Rectal smooth muscle tissue (tissue), 1 donor: ENCODE measurements at regions not wholly inside any gene's neighbourhood (a gene's known extent, or its start where the extent isn't known, plus 50 kb on each side); places are given as distances from the start of the nearest gene placed in this dataset.
"Not testable (repeated sequence)": the region's sequence is repeated elsewhere in the genome, so short reads cannot be mapped to it uniquely, and the experiment has no call there.

Experiments
- H3K27ac ChIP-seq: one replicate; pipeline ENCODE4 v1.7.0; 2013; ENCODE audit warnings: low read depth, low read length, inconsistent platforms
- H3K27me3 ChIP-seq: one replicate; pipeline ENCODE4 v1.7.0; 2013; ENCODE audit warnings: low read length; ENCODE audit not compliant: control insufficient read depth, insufficient read depth
- H3K36me3 ChIP-seq: one replicate; pipeline ENCODE4 v1.7.0; 2013; ENCODE audit warnings: low read length; ENCODE audit not compliant: control insufficient read depth, insufficient read depth
- H3K4me1 ChIP-seq: one replicate; pipeline ENCODE4 v1.7.0; 2013; ENCODE audit warnings: low read length; ENCODE audit not compliant: control insufficient read depth, insufficient read depth
- H3K4me3 ChIP-seq: one replicate; pipeline ENCODE4 v1.7.0; 2013; ENCODE audit warnings: low read length
- H3K9ac ChIP-seq: one replicate; pipeline ENCODE4 v1.7.0; 2013; ENCODE audit warnings: low read length

- peaks cover 4% of the 10 kb centered on the region for H3K27me3 ChIP-seq
- no peak overlapping the region for H3K9ac ChIP-seq
- H3K4me1 ChIP-seq, result no peaks in the 10 kb centered on the region
Measured at GRCh38 chr2:221973902-221974301, 324.9 kb downstream of the PAX3 start.

GRCh38 chr2:221973502-221973901 lies 325.3 kb downstream of the PAX3 start:
- H3K27ac ChIP-seq, result no peak overlapping the region
- peaks cover 4% of the 10 kb centered on the region for H3K27me3 ChIP-seq
- no peaks in the 10 kb centered on the region for H3K36me3 ChIP-seq
- no peaks in the 10 kb centered on the region for H3K4me1 ChIP-seq
- no peak overlapping the region for H3K9ac ChIP-seq
- H3K4me3 ChIP-seq, result no peak overlapping the region

More at GRCh38 chr2:221973902-221974301, 324.9 kb downstream of the PAX3 start:
- Histone ChIP-seq H3K27ac (no peak overlapping the region), H3K4me3 (no peak overlapping the region), H3K36me3 (no peaks in the 10 kb centered on the region)

- H3K27ac ChIP-seq, result no peak overlapping the region
- H3K9ac ChIP-seq, result no peak overlapping the region
- no peaks in the 10 kb centered on the region for H3K4me1 ChIP-seq
- H3K4me3 ChIP-seq, result no peak overlapping the region
- no peaks in the 10 kb centered on the region for H3K36me3 ChIP-seq
- peaks cover 4% of the 10 kb centered on the region for H3K27me3 ChIP-seq
Measured at GRCh38 chr2:221972813-221973478, 325.9 kb downstream of the PAX3 start.

GRCh38 chr2:221970389-221970788 lies 328.4 kb downstream of the PAX3 start:
- Histone ChIP-seq H3K4me3 (no peak overlapping the region), H3K9ac (no peak overlapping the region)

GRCh38 chr2:221969830-221970144 lies 329.0 kb downstream of the PAX3 start:
- no peaks in the 10 kb centered on the region for H3K36me3 ChIP-seq
- H3K4me1 ChIP-seq, result no peaks in the 10 kb centered on the region
- no peak overlapping the region for H3K27ac ChIP-seq
- no peak overlapping the region for H3K9ac ChIP-seq
- H3K4me3 ChIP-seq, result no peak overlapping the region
- peaks cover 2% of the 10 kb centered on the region for H3K27me3 ChIP-seq

More at GRCh38 chr2:221970389-221970788, 328.4 kb downstream of the PAX3 start:
- Histone ChIP-seq H3K27ac (no peak overlapping the region), H3K36me3 (no peaks in the 10 kb centered on the region), H3K4me1 (no peaks in the 10 kb centered on the region), H3K27me3 (peaks cover 4% of the 10 kb centered on the region)

GRCh38 chr2:221969087-221969829 lies 329.5 kb downstream of the PAX3 start:
- H3K27me3 ChIP-seq, result peaks cover 2% of the 10 kb centered on the region
- H3K36me3 ChIP-seq, result no peaks in the 10 kb centered on the region
- no peaks in the 10 kb centered on the region for H3K4me1 ChIP-seq
- no peak overlapping the region for H3K27ac ChIP-seq
- H3K4me3 ChIP-seq, result no peak overlapping the region
- no peak overlapping the region for H3K9ac ChIP-seq

GRCh38 chr2:221962186-221962585 lies 336.6 kb downstream of the PAX3 start:
- H3K27me3 ChIP-seq, result no peaks in the 10 kb centered on the region
- H3K36me3 ChIP-seq, result no peaks in the 10 kb centered on the region
- H3K27ac ChIP-seq, result no peak overlapping the region
- H3K4me1 ChIP-seq, result no peaks in the 10 kb centered on the region
- H3K4me3 ChIP-seq, result no peak overlapping the region
- no peak overlapping the region for H3K9ac ChIP-seq

GRCh38 chr2:221961561-221961960 lies 337.2 kb downstream of the PAX3 start:
- Histone ChIP-seq H3K4me3 (no peak overlapping the region), H3K9ac (no peak overlapping the region), H3K4me1 (no peaks in the 10 kb centered on the region), H3K27ac (no peak overlapping the region), H3K27me3 (no peaks in the 10 kb centered on the region), H3K36me3 (no peaks in the 10 kb centered on the region)

GRCh38 chr2:221958224-221958623 lies 340.6 kb downstream of the PAX3 start:
- Histone ChIP-seq H3K4me1 (no peaks in the 10 kb centered on the region), H3K9ac (no peak overlapping the region), H3K4me3 (no peak overlapping the region), H3K27ac (no peak overlapping the region), H3K27me3 (no peaks in the 10 kb centered on the region), H3K36me3 (no peaks in the 10 kb centered on the region)

- Histone ChIP-seq H3K9ac (no peak overlapping the region), H3K4me3 (no peak overlapping the region), H3K36me3 (no peaks in the 10 kb centered on the region), H3K27me3 (no peaks in the 10 kb centered on the region), H3K4me1 (peaks cover 11% of the 10 kb centered on the region), H3K27ac (no peak overlapping the region)
Measured at GRCh38 chr2:221948076-221948475, 350.7 kb downstream of the PAX3 start.

GRCh38 chr2:221944452-221944851 lies 354.3 kb downstream of the PAX3 start:
- not testable (repeated sequence) for H3K27ac ChIP-seq, H3K9ac ChIP-seq, H3K36me3 ChIP-seq, H3K4me3 ChIP-seq, H3K27me3 ChIP-seq
- peaks cover 14% of the 10 kb centered on the region for H3K4me1 ChIP-seq

- H3K4me3 ChIP-seq, result no peak overlapping the region
- peaks cover 8% of the 10 kb centered on the region for H3K4me1 ChIP-seq
- peak overlapping the region; percentile 82 for H3K27ac ChIP-seq
- H3K27me3 ChIP-seq, result no peaks in the 10 kb centered on the region
- no peak overlapping the region for H3K9ac ChIP-seq
- no peaks in the 10 kb centered on the region for H3K36me3 ChIP-seq
Measured at GRCh38 chr2:221943076-221943810, 355.6 kb downstream of the PAX3 start.
